Activated CD8-positive, alpha-beta memory T cell treated with anti-CD3 and anti-CD28 coated beads, Interleukin-2, amount 50 U/mL, for 1 hour (primary cell): ENCODE measurements at regions not wholly inside any gene's neighbourhood (a gene's known extent, or its start where the extent isn't known, plus 50 kb on each side); places are given as distances from the start of the nearest gene placed in this dataset.

Source experiments
- DNase-seq: peaks from one replicate; pipeline ENCODE4 v3.0.0-alpha.2; 2020; ENCODE audit errors: extremely low read depth

DNA sequence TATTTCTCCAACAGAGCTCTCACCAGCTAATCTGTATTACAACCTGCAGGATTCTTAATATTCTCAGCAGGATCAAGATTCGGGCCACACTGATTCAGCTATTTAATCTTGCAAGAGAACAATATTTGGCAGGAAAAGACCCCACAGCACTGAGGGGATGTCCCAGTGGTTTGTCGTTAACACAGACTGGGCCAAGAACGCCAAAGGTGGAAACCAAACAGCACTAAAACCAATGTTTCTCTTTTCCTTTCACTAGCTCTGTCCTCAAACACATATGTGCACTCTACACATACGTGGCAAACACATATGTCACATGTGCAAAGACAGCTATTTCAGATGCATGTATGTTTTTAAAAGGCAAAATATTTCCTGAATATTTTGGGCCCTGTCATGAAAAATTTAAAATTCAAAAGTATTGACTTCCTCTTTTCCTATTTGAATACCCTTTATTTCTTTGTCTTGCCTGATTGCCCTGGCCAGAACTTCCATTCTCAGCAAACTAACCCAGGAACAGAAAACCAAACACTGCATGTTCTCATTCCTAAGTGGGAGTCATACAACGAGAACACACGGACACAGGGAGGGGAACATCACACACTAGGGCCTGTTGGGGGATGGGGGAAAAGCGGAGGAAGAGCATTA, 51.7 kb upstream of the NEBL start:
- no peak for DNase-seq
